IMR-90 (cell line): ENCODE measurements at regions not wholly inside any gene's neighbourhood (a gene's known extent, or its start where the extent isn't known, plus 50 kb on each side); places are given as distances from the start of the nearest gene placed in this dataset.

Experiments used
- ATAC-seq: fragments of 200-7000 bp; cut with Tn5 transposase; 2 replicates; pipeline ENCODE4 v1.9.1; 2020; ENCODE audit warnings: low read depth, mild to moderate bottlenecking, moderate library complexity
- BruUV-seq: library from RNA; stranded (reverse); fragments of 400-500 nt; replicated peaks from 2 replicates; lab custom pipeline; 2021; lab: Mats Ljungman, UMichigan
- CTCF ChIA-PET: fragments of 300-600 bp; formaldehyde crosslinking; extraction: SDS; loops from one replicate; lab custom pipeline; 2021; ENCODE audit warnings: antibody characterized with exemption; lab: Yijun Ruan, JAX
- POLR2A ChIA-PET: fragments of 300-600 bp; sonication (Branson Sonifier 250); formaldehyde crosslinking; loops from one replicate; lab custom pipeline; 2022; ENCODE audit warnings: antibody characterized with exemption; ENCODE audit not compliant: unreplicated experiment; lab: Charles Lee
- DNase-seq: peaks from one replicate; pipeline ENCODE4 v3.0.0; 2013
- H2AFZ ChIP-seq: replicated peaks from 2 replicates; pipeline ENCODE3; 2013; ENCODE audit warnings: low read length, mild to moderate bottlenecking; ENCODE audit not compliant: poor library complexity
- H2AK5ac ChIP-seq: 2 replicates; pipeline ENCODE4 v1.6.1; 2013; ENCODE audit warnings: low read depth, low read length, inconsistent platforms
- H2AK9ac ChIP-seq: replicated peaks from 2 replicates; pipeline ENCODE3; 2013; ENCODE audit warnings: mild to moderate bottlenecking, low read depth, low read length, moderate library complexity; ENCODE audit not compliant: poor library complexity
- H2BK120ac ChIP-seq: 2 replicates; pipeline ENCODE4 v1.6.1; 2013; ENCODE audit warnings: low read depth, low read length, inconsistent platforms
- H2BK15ac ChIP-seq: 3 replicates; pipeline ENCODE4 v1.6.1; 2013; ENCODE audit warnings: low read depth, low read length, inconsistent platforms
- H2BK20ac ChIP-seq: 2 replicates; pipeline ENCODE4 v1.6.1; 2013; ENCODE audit warnings: low read depth, mild to moderate bottlenecking, inconsistent platforms, low read length, moderate library complexity
- H2BK5ac ChIP-seq: 2 replicates; pipeline ENCODE4 v1.6.1; 2013; ENCODE audit warnings: mild to moderate bottlenecking, low read depth, low read length, inconsistent platforms; ENCODE audit not compliant: poor library complexity, severe bottlenecking
- H3K14ac ChIP-seq: replicated peaks from 2 replicates; pipeline ENCODE4 v1.6.1; 2013; ENCODE audit warnings: low read depth, low read length, inconsistent platforms
- H3K18ac ChIP-seq: 2 replicates; pipeline ENCODE4 v1.6.1; 2013; ENCODE audit warnings: low read depth, low read length, control low read depth
- H3K23ac ChIP-seq: 2 replicates; pipeline ENCODE4 v1.6.1; 2013; ENCODE audit warnings: low read depth, low read length, inconsistent platforms
- H3K27ac ChIP-seq: 2 replicates; pipeline ENCODE4 v1.5.1; 2013; ENCODE audit warnings: mild to moderate bottlenecking, control low read depth, low read length; ENCODE audit not compliant: insufficient read depth
- H3K27me3 ChIP-seq: 2 replicates; pipeline ENCODE4 v1.6.1; 2013; ENCODE audit warnings: low read length; ENCODE audit not compliant: control insufficient read depth, insufficient read depth
- H3K36me3 ChIP-seq: 2 replicates; pipeline ENCODE4 v1.6.1; 2013; ENCODE audit warnings: low read length, mixed read lengths; ENCODE audit not compliant: control insufficient read depth, insufficient read depth
- H3K4ac ChIP-seq: 2 replicates; pipeline ENCODE4 v1.6.1; 2013; ENCODE audit warnings: low read depth, low read length, inconsistent platforms
- H3K4me1 ChIP-seq: 2 replicates; pipeline ENCODE4 v1.6.1; 2013; ENCODE audit warnings: low read length, mixed read lengths; ENCODE audit not compliant: control insufficient read depth, insufficient read depth
- H3K4me2 ChIP-seq: 2 replicates; pipeline ENCODE4 v1.6.1; 2013; ENCODE audit warnings: low read depth, mild to moderate bottlenecking, control low read depth, low read length, moderate library complexity
- H3K4me3 ChIP-seq: 2 replicates; pipeline ENCODE4 v1.5.1; 2013; ENCODE audit warnings: low read depth, mild to moderate bottlenecking, control low read depth, low read length, moderate library complexity; ENCODE audit not compliant: insufficient read depth
- H3K56ac ChIP-seq: 2 replicates; pipeline ENCODE4 v1.6.1; 2013; ENCODE audit warnings: low read length, inconsistent platforms; ENCODE audit not compliant: insufficient read depth; ENCODE audit errors: extremely low read depth
- H3K79me1 ChIP-seq, 2 experiments: 2 replicates each; pipeline ENCODE4 v1.6.1; 2013; ENCODE audit warnings: low read length in 2 of 2, inconsistent platforms in 1 of 2, low read depth in 1 of 2
- H3K9ac ChIP-seq: 2 replicates; pipeline ENCODE4 v1.6.1; 2013; ENCODE audit warnings: low read depth, low read length, control low read depth
- H3K9me1 ChIP-seq: 2 replicates; pipeline ENCODE4 v1.6.1; 2013; ENCODE audit warnings: low read length, inconsistent platforms; ENCODE audit not compliant: insufficient read depth
- H3K9me3 ChIP-seq: 2 replicates; pipeline ENCODE4 v1.6.1; 2013; ENCODE audit warnings: low read length; ENCODE audit not compliant: control insufficient read depth, insufficient read depth
- H4K20me1 ChIP-seq: 2 replicates; pipeline ENCODE4 v1.6.1; 2013; ENCODE audit warnings: low read length, inconsistent platforms; ENCODE audit not compliant: insufficient read depth
- H4K5ac ChIP-seq: 2 replicates; pipeline ENCODE4 v1.6.1; 2013; ENCODE audit warnings: mild to moderate bottlenecking, low read depth, low read length, control low read depth
- H4K8ac ChIP-seq, 2 experiments: 2 replicates each; pipeline ENCODE4 v1.6.1; 2013; ENCODE audit warnings: low read depth in 2 of 2, low read length in 2 of 2, control low read depth in 1 of 2, inconsistent platforms in 1 of 2
- H4K91ac ChIP-seq: 2 replicates; pipeline ENCODE4 v1.6.1; 2013; ENCODE audit warnings: low read depth, low read length, inconsistent platforms; ENCODE audit not compliant: insufficient read depth
- BHLHE40 ChIP-seq: fragments of 150-350 bp; IDR thresholded peaks from 2 replicates; pipeline ENCODE4 v1.6.1; 2016; ENCODE audit warnings: mild to moderate bottlenecking, low read depth, low read length
- CTCF ChIP-seq: conservative IDR thresholded peaks from 2 replicates; pipeline ENCODE4 v1.5.1; 2012; ENCODE audit warnings: mild to moderate bottlenecking, low read depth, low read length, improper control_type of control experiment
- MAFK ChIP-seq: IDR thresholded peaks from 2 replicates; pipeline ENCODE4 v1.6.1; 2012; ENCODE audit warnings: low read depth, low read length, improper control_type of control experiment
- MAZ ChIP-seq: IDR thresholded peaks from 2 replicates; pipeline ENCODE4 v1.6.1; 2012; ENCODE audit warnings: low read depth, mild to moderate bottlenecking, low read length, improper control_type of control experiment, moderate library complexity, borderline replicate concordance
- MXI1 ChIP-seq: IDR thresholded peaks from 2 replicates; pipeline ENCODE4 v1.6.1; 2012; ENCODE audit warnings: low read depth, mild to moderate bottlenecking, low read length, moderate library complexity, borderline replicate concordance
- NFE2L2 ChIP-seq: fragments of 150-350 bp; IDR thresholded peaks from 2 replicates; pipeline ENCODE4 v1.6.1; 2016; ENCODE audit warnings: low read depth, mild to moderate bottlenecking, low read length
- POLR2A ChIP-seq: IDR thresholded peaks from 2 replicates; pipeline ENCODE4 v1.6.1; 2012; ENCODE audit warnings: mild to moderate bottlenecking, low read depth, low read length
- RAD21 ChIP-seq: IDR thresholded peaks from 2 replicates; pipeline ENCODE4 v1.6.1; 2012; ENCODE audit warnings: low read length, improper control_type of control experiment
- RCOR1 ChIP-seq: IDR thresholded peaks from 2 replicates; pipeline ENCODE4 v1.6.1; 2012; ENCODE audit warnings: mild to moderate bottlenecking, low read length, improper control_type of control experiment; ENCODE audit not compliant: insufficient replicate concordance
- WGBS, 2 experiments: methylation state at CpG; one replicate each; pipeline versions ENCODE4 v1.1.5 to v1.1.7; 2013; ENCODE audit warnings: missing lambda C conversion rate in 2 of 2; ENCODE audit not compliant: insufficient read length in 1 of 2; ENCODE audit errors: extremely low coverage in 2 of 2; 5-methylcytosine and 5-hydroxymethylcytosine counted together
- dilution Hi-C: fragments of 300-500 bp; cut with HindIII; formaldehyde crosslinking; loops from one replicate; pipeline ENCODE4 v1.14.3; 2018; ENCODE audit warnings: low sequenced_read_pairs; ENCODE audit not compliant: unreplicated experiment
- in situ Hi-C: fragments of 300-500 bp; cut with MboI; formaldehyde crosslinking; loops from 3 replicates; pipeline ENCODE4 v1.14.3; 2019; ENCODE audit warnings: low sequenced_read_pairs, inconsistent platforms, mixed read lengths
- intact Hi-C: fragments of 100-400 bp; cut with micrococcal nuclease; formaldehyde crosslinking; loops from 2 replicates; pipeline ENCODE4 v1.10.0; 2022

GRCh38 chr18:41146301-41146700, 808.7 kb upstream of the PIK3C3 start:
- H4K8ac ChIP-seq = no peak overlapping the region
- POLR2A ChIA-PET = no interaction called here

More at GRCh38 chr18:41146301-41146700, 808.7 kb upstream of the PIK3C3 start:
- TF ChIP-seq MAZ = no peak
- no peak for TF ChIP-seq CTCF
- no peak for TF ChIP-seq NFE2L2
- no peak for TF ChIP-seq MAFK
- no peak for TF ChIP-seq MXI1
- TF ChIP-seq RCOR1 = no peak
- no peak for TF ChIP-seq BHLHE40
- no peak for TF ChIP-seq POLR2A
- TF ChIP-seq RAD21 = no peak
- H4K20me1 ChIP-seq = no peaks in the 10 kb centered on the region
- ATAC-seq (no peak), DNase-seq (no peak)
- no peak overlapping the region for H3K4me2 ChIP-seq
- no peak overlapping the region for H2AK5ac ChIP-seq
- H3K14ac ChIP-seq = no peak overlapping the region
- no peak overlapping the region for H3K4ac ChIP-seq
- no peak overlapping the region for H2BK15ac ChIP-seq
- H3K27ac ChIP-seq = no peak overlapping the region
- no peaks in the 10 kb centered on the region for H3K36me3 ChIP-seq
- no CpG with 5 or more reads among the region's 1 CpG for WGBS, 2 experiments
- H3K9me1 ChIP-seq = no peaks in the 10 kb centered on the region
- H3K56ac ChIP-seq = no peak overlapping the region
- no TSS peak for BruUV-seq
- intact Hi-C loops (loop anchor here (10.0 kb wide), 1 partner anchor 228 kb away; no protein-coding TSS in a partner anchor), in situ Hi-C loops (no loop called here), dilution Hi-C loops (no loop called here)
- H2BK20ac ChIP-seq = no peak overlapping the region
- no peak overlapping the region for H2BK5ac ChIP-seq
- no peaks in the 10 kb centered on the region for H3K27me3 ChIP-seq
- H3K9me3 ChIP-seq = no peaks in the 10 kb centered on the region
- H4K5ac ChIP-seq = no peak overlapping the region
- no peak overlapping the region for H3K18ac ChIP-seq
- H3K4me3 ChIP-seq = no peak overlapping the region
- H3K79me1 ChIP-seq = no peaks in the 10 kb centered on the region
- H4K91ac ChIP-seq = no peak overlapping the region
- CTCF ChIA-PET = no interaction called here
- no peak overlapping the region for H2BK120ac ChIP-seq
- H3K4me1 ChIP-seq = no peaks in the 10 kb centered on the region; the same call in 1 of the 2 replicates
- no peak overlapping the region for H3K23ac ChIP-seq
- no peak overlapping the region for H2AFZ ChIP-seq
- no peak overlapping the region for H2AK9ac ChIP-seq
- H3K9ac ChIP-seq = no peak overlapping the region
